Spleen (tissue), 7 donors: ENCODE measurements at regions not wholly inside any gene's neighbourhood (a gene's known extent, or its start where the extent isn't known, plus 50 kb on each side); places are given as distances from the start of the nearest gene placed in this dataset.

Experiments
- CTCF ChIP-seq, 11 experiments: fragments of 200-600 bp in 7 of 11; fragments of 450-650 bp in 4 of 11; sonication (generic) in 4 of 11; IDR thresholded peaks in 8 of 11; conservative IDR thresholded peaks in 3 of 11; 1 replicate in 7 of 11; 2 replicates in 4 of 11; pipeline versions ENCODE4 v1.4.0 to v1.8.0; 2016 to 2021; ENCODE audit warnings: antibody characterized with exemption in 11 of 11, inconsistent platforms in 4 of 11, mild to moderate bottlenecking in 1 of 11
- POLR2AphosphoS5 ChIP-seq, 3 donors: sonication (generic); formaldehyde crosslinking; IDR thresholded peaks; one replicate each; pipeline ENCODE4 v1.5.1; 2017; ENCODE audit warnings: antibody characterized with exemption in 3 of 3
- donor health status: DM: no; HTN: no; CAD: no; lungs with moderate emphysema.
- donor health status: DM: no; HTN: no; CAD: no.
- donor health status: DM: no; HTN: no; CAD: no.

- TF ChIP-seq CTCF (IDR thresholded peaks at IDR 0.05 in 8 of 11, conservative IDR thresholded peaks at IDR 0.05 in 3 of 11) = no peak
- TF ChIP-seq POLR2AphosphoS5 (IDR thresholded peaks at IDR 0.05) = no peak
These were observed 344.0 kb downstream of the FOXL1 start for GRCh38 chr16:86922311-86922710.
